GM18909 (cell line): ENCODE measurements at regions not wholly inside any gene's neighbourhood (a gene's known extent, or its start where the extent isn't known, plus 50 kb on each side); places are given as distances from the start of the nearest gene placed in this dataset.

Source experiments
- ATAC-seq: cut with Tn5 transposase; IDR thresholded peaks from one replicate; pipeline ENCODE4 v1.9.1; 2021; ENCODE audit warnings: mild to moderate bottlenecking; ENCODE audit not compliant: unreplicated experiment, poor library complexity

- ATAC-seq = no peak
Observed at GRCh38 chr6:139852488-139853140, 478.2 kb upstream of the CITED2 start.

- ATAC-seq = no peak
Observed at GRCh38 chr6:139852067-139852466, 477.6 kb upstream of the CITED2 start.

GRCh38 chr6:139851206-139851605 lies 476.8 kb upstream of the CITED2 start:
- no peak for ATAC-seq

GRCh38 chr6:139850512-139850911 lies 476.1 kb upstream of the CITED2 start:
- no peak for ATAC-seq

- no peak for ATAC-seq
Observed at GRCh38 chr6:139847457-139847813, 473.0 kb upstream of the CITED2 start.

- ATAC-seq = peak; percentile 69
Observed at GRCh38 chr6:139846538-139847456, 472.3 kb upstream of the CITED2 start.

- no peak for ATAC-seq
Observed at GRCh38 chr6:139844907-139845306, 470.5 kb upstream of the CITED2 start.

GRCh38 chr6:139841794-139842215 lies 467.4 kb upstream of the CITED2 start:
- peak; percentile 86 for ATAC-seq

- ATAC-seq = no peak
Observed at GRCh38 chr6:139839506-139840156, 465.2 kb upstream of the CITED2 start.

- no peak for ATAC-seq
Observed at GRCh38 chr6:139834232-139834631, 459.8 kb upstream of the CITED2 start.

- no peak for ATAC-seq
Observed at GRCh38 chr6:139833592-139833991, 459.1 kb upstream of the CITED2 start.

GRCh38 chr6:139832493-139833305 lies 458.3 kb upstream of the CITED2 start:
- no peak for ATAC-seq

- ATAC-seq = no peak
Observed at GRCh38 chr6:139829576-139829975, 455.1 kb upstream of the CITED2 start.

GRCh38 chr6:139828751-139829519 lies 454.5 kb upstream of the CITED2 start:
- ATAC-seq = no peak

- ATAC-seq = no peak
Observed at GRCh38 chr6:139825935-139826374, 451.5 kb upstream of the CITED2 start.

- ATAC-seq = no peak
Observed at GRCh38 chr6:139824864-139825263, 450.4 kb upstream of the CITED2 start.

GRCh38 chr6:139823808-139824126 lies 449.3 kb upstream of the CITED2 start:
- no peak for ATAC-seq

GRCh38 chr6:139823099-139823807 lies 448.8 kb upstream of the CITED2 start:
- ATAC-seq = no peak

- no peak for ATAC-seq
Observed at GRCh38 chr6:139821676-139822223, 447.3 kb upstream of the CITED2 start.
